Vagina (tissue), 2 donors: ENCODE measurements at regions not wholly inside any gene's neighbourhood (a gene's known extent, or its start where the extent isn't known, plus 50 kb on each side); places are given as distances from the start of the nearest gene placed in this dataset.
A peak's percentile ranks its signal among the peaks of the same experiment; 100 is the strongest.

ENCODE experiments used
- DNase-seq, 2 donors: peaks; one replicate each; pipeline ENCODE4 v3.0.0-alpha.2; 2017; ENCODE audit errors: extremely low spot score in 2 of 2
- H3K27ac ChIP-seq: fragments of 200-600 bp; sonication (generic); one replicate; pipeline ENCODE4 v1.5.1; 2019
- H3K27me3 ChIP-seq: fragments of 200-600 bp; sonication (generic); one replicate; pipeline ENCODE4 v1.5.1; 2019
- H3K36me3 ChIP-seq, 2 donors: fragments of 200-600 bp; sonication (generic); one replicate each; pipeline ENCODE4 v1.5.1; 2017 to 2019
- H3K4me1 ChIP-seq: fragments of 200-600 bp; sonication (generic); one replicate; pipeline ENCODE4 v1.5.1; 2019
- H3K4me3 ChIP-seq, 2 donors: fragments of 200-600 bp; sonication (generic); 1 replicate in 1 of 2; 2 replicates in 1 of 2; pipeline ENCODE4 v1.5.1; 2016 to 2019
- H3K9me3 ChIP-seq: fragments of 200-600 bp; sonication (generic); one replicate; pipeline ENCODE4 v1.5.1; 2019
- POLR2A ChIP-seq, 2 donors: fragments of 450-650 bp; IDR thresholded peaks; one replicate each; pipeline ENCODE4 v1.6.1; 2017; ENCODE audit warnings: antibody characterized with exemption in 2 of 2, mild to moderate bottlenecking in 2 of 2, moderate library complexity in 2 of 2
- POLR2AphosphoS5 ChIP-seq, 2 donors: sonication (generic); formaldehyde crosslinking; IDR thresholded peaks; one replicate each; pipeline ENCODE4 v1.9.0; 2017; ENCODE audit warnings: antibody characterized with exemption in 2 of 2, mild to moderate bottlenecking in 2 of 2, low read depth in 1 of 2; ENCODE audit not compliant: insufficient read depth in 1 of 2
- intact Hi-C: fragments of 100-400 bp; cut with DNase I; formaldehyde crosslinking; loops from one replicate; pipeline ENCODE4 v1.15.1; 2023
- TF ChIP-seq, protein P1 (sequence below), 3 experiments: fragments of 450-650 bp in 2 of 3; fragments of 200-600 bp in 1 of 3; sonication (generic) in 1 of 3; IDR thresholded peaks; one replicate each; pipeline ENCODE4 v1.5.1; 2017 to 2019; ENCODE audit warnings: antibody characterized with exemption in 3 of 3, mild to moderate bottlenecking in 2 of 3, moderate library complexity in 2 of 3

DNA sequence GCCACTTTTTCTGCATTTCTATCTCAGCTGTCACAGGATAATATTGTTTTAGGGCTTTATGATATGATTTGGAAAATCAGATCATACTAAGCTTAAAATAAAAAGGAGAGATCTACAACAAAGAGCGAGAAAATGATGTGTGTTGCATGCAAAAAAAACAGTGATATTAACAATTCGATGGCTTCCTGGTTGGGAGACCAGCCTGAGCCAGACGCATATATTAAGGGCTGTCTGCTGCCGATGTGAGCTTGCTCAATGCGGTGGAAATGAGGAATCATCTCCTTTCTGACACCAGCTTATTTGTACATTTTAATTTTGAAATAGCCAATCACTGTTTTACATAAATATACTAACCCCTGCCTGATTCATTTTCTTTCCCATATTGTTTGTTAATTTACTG is 862.6 kb downstream of the USP25 start:
- Histone ChIP-seq H3K4me3 (no peak overlapping the region), H3K27me3 (no peaks in the 10 kb centered on the region), H3K27ac (peak overlapping the region; percentile 2), H3K9me3 (no peaks in the 10 kb centered on the region), H3K4me1 (peaks cover 35% of the 10 kb centered on the region), H3K36me3 (no peaks in the 10 kb centered on the region)
- intact Hi-C loops, result no loop called here
- DNase-seq, result no peak
- TF ChIP-seq, protein P1, sequence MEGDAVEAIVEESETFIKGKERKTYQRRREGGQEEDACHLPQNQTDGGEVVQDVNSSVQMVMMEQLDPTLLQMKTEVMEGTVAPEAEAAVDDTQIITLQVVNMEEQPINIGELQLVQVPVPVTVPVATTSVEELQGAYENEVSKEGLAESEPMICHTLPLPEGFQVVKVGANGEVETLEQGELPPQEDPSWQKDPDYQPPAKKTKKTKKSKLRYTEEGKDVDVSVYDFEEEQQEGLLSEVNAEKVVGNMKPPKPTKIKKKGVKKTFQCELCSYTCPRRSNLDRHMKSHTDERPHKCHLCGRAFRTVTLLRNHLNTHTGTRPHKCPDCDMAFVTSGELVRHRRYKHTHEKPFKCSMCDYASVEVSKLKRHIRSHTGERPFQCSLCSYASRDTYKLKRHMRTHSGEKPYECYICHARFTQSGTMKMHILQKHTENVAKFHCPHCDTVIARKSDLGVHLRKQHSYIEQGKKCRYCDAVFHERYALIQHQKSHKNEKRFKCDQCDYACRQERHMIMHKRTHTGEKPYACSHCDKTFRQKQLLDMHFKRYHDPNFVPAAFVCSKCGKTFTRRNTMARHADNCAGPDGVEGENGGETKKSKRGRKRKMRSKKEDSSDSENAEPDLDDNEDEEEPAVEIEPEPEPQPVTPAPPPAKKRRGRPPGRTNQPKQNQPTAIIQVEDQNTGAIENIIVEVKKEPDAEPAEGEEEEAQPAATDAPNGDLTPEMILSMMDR (IDR thresholded peaks at IDR 0.05), result no peak
- TF ChIP-seq POLR2AphosphoS5 (IDR thresholded peaks at IDR 0.05; ENCODE audit: insufficient read depth in 1 of 2, low read depth in 1 of 2), result no peak
- no peak for TF ChIP-seq POLR2A (IDR thresholded peaks at IDR 0.05)

DNA sequence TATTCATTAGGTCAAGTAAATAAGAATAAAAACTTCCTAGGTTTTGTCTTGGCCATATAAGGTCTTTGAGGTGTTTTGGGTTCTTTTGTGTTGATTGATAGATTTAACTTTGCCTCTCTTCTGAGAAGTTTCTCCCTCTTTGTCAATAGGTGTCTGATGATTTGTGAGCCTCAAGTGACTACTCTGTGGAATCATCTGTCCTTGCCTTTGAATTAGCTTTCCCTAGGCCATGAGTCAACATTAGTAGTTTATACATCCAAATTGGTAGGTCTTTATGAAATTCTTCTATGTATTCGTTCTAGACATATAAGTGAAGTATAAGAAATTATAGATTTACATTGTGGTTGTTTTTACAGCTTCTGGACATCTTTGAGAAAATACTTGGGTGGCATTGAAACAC is 864.4 kb downstream of the USP25 start:
- intact Hi-C loops, result no loop called here
- no peak overlapping the region for H3K4me3 ChIP-seq
- H3K9me3 ChIP-seq, result no peaks in the 10 kb centered on the region
- H3K36me3 ChIP-seq, result no peaks in the 10 kb centered on the region
- no peaks in the 10 kb centered on the region for H3K27me3 ChIP-seq
- peaks cover 29% of the 10 kb centered on the region for H3K4me1 ChIP-seq
- TF ChIP-seq POLR2A (IDR thresholded peaks at IDR 0.05) (no peak), POLR2AphosphoS5 (IDR thresholded peaks at IDR 0.05; ENCODE audit: insufficient read depth in 1 of 2, low read depth in 1 of 2) (no peak)
- TF ChIP-seq, protein P1 (IDR thresholded peaks at IDR 0.05), result no peak
- DNase-seq, result no peak
- no peak overlapping the region for H3K27ac ChIP-seq

DNA sequence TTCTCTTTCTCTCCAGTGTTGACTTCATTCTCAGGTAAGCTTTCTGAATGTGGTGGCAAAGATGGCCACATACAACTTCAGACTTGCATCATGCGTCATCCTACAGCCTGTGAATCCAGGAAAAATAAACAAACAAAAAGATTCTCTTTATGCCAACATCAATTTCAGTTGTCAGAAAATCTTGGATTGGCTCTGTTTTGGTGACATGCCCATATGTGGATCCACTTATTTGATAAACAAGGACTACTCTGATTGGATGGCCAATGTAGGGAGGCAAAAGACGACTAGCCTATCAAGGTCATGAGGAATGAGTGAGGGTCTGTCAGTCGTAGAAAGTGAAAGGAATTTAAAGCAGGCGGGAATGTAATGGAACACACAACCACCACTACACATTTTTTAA is 866.6 kb downstream of the USP25 start:
- no peak for DNase-seq
- no peak overlapping the region for H3K27ac ChIP-seq
- H3K4me3 ChIP-seq, result no peak overlapping the region
- no peaks in the 10 kb centered on the region for H3K36me3 ChIP-seq
- H3K9me3 ChIP-seq, result no peaks in the 10 kb centered on the region
- TF ChIP-seq POLR2A (IDR thresholded peaks at IDR 0.05), result no peak
- TF ChIP-seq POLR2AphosphoS5 (IDR thresholded peaks at IDR 0.05; ENCODE audit: insufficient read depth in 1 of 2, low read depth in 1 of 2), result no peak
- TF ChIP-seq, protein P1 (IDR thresholded peaks at IDR 0.05), result no peak
- intact Hi-C loops, result no loop called here
- no peaks in the 10 kb centered on the region for H3K27me3 ChIP-seq
- H3K4me1 ChIP-seq, result peaks cover 16% of the 10 kb centered on the region

DNA sequence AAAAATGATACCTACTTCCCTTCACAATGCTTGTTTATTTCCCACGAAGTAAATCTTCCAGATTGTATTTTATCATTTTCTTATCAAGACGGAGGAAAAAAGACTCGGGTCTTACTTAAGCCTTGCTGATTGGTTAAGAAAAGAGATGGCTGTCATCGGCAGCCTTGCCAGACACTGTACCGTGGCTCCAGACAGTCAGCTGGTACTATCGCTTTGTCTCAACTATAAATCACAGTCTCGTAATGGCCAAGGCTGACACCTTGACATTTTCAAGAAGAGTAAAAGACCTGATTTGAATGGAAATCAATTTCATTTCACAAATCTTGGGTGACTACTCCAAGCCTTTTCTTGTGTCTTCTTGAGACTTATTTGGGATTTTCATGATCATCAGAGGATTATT is 868.0 kb downstream of the USP25 start:
- H3K27ac ChIP-seq, result no peak overlapping the region
- no peak for DNase-seq
- no peaks in the 10 kb centered on the region for H3K9me3 ChIP-seq

DNA sequence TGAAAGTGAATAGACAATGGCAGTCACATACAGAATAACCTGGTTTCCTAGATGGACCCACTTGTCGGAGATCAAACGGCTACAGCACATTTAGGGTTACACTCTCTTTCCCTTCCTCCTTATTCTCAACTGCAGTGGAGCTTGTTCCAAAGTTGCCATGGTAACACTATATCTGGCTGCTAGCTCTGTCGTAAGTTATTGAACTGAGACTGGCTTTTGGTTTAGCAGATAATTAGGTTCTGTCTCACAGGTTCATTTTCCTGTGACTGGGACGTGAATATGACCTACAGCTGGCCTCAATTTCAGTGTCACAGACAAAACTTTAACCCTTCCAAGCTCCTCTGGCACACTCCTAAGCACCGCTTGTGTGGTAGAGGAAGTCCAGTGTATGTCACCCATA is 875.8 kb downstream of the USP25 start:
- Histone ChIP-seq H3K36me3 (no peaks in the 10 kb centered on the region), H3K4me3 (no peak overlapping the region), H3K27ac (no peak overlapping the region), H3K27me3 (no peaks in the 10 kb centered on the region), H3K4me1 (peaks cover 12% of the 10 kb centered on the region), H3K9me3 (no peaks in the 10 kb centered on the region)
- intact Hi-C loops, result no loop called here
- no peak for DNase-seq
- TF ChIP-seq POLR2AphosphoS5 (IDR thresholded peaks at IDR 0.05; ENCODE audit: insufficient read depth in 1 of 2, low read depth in 1 of 2) (no peak), POLR2A (IDR thresholded peaks at IDR 0.05) (no peak)
- TF ChIP-seq, protein P1 (IDR thresholded peaks at IDR 0.05), result no peak

More for the DNA sequence above, 868.0 kb downstream of the USP25 start:
- intact Hi-C loops, result no loop called here
- H3K27me3 ChIP-seq, result no peaks in the 10 kb centered on the region
- no peak for TF ChIP-seq POLR2AphosphoS5 (IDR thresholded peaks at IDR 0.05; ENCODE audit: insufficient read depth in 1 of 2, low read depth in 1 of 2)
- TF ChIP-seq, protein P1 (IDR thresholded peaks at IDR 0.05), result no peak
- no peak for TF ChIP-seq POLR2A (IDR thresholded peaks at IDR 0.05)
- no peaks in the 10 kb centered on the region for H3K36me3 ChIP-seq
- H3K4me1 ChIP-seq, result peaks cover 6% of the 10 kb centered on the region
- H3K4me3 ChIP-seq, result no peak overlapping the region
